ENCODE measurements at regions not wholly inside any gene's neighbourhood (a gene's known extent, or its start where the extent isn't known, plus 50 kb on each side); places are given as distances from the start of the nearest gene placed in this dataset.

- no peak overlapping the region for H3K27ac Mint-ChIP-seq
- intact Hi-C loops (cut with DNase I, micrococcal nuclease) = no loop called here
Observed at GRCh38 chr6:130583268-130583667, 217.5 kb downstream of the TMEM200A start.

GRCh38 chr6:130585587-130585986 lies 219.8 kb downstream of the TMEM200A start:
- ChIA-PET CTCF (no interaction called here), POLR2A (interaction anchor here (1.4 kb wide), 1 partner anchor 10 kb away, joined by 5 read pairs; no protein-coding TSS in a partner anchor)
- H3K9me3 Mint-ChIP-seq = no peaks in the 10 kb centered on the region
- peak overlapping the region; percentile 38 for H3K4me3 Mint-ChIP-seq
- H3K27ac Mint-ChIP-seq = no peak overlapping the region
- peaks cover 23% of the 10 kb centered on the region for H3K4me1 Mint-ChIP-seq (ENCODE audit: low read depth)
- H3K27me3 ChIP-seq (ENCODE audit: control insufficient read depth in 1 of 2, insufficient read depth in 2 of 2, low read length in 2 of 2) = no peaks in the 10 kb centered on the region
- no peak overlapping the region for H3K27ac ChIP-seq (ENCODE audit: low read depth in 1 of 2, low read length in 2 of 2)
- no peaks in the 10 kb centered on the region for H3K36me3 Mint-ChIP-seq (ENCODE audit: low read depth)
- no peak for TF ChIP-seq CTCF (IDR thresholded peaks at IDR 0.05)
- DNase-seq (no peak), ATAC-seq (ENCODE audit: poor library complexity) (no peak)
- H3K9me3 ChIP-seq (ENCODE audit: control insufficient read depth in 1 of 2, insufficient read depth in 1 of 2, low read length in 2 of 2) = peaks cover 0 to 3% of the 10 kb centered on the region in 2 experiments
- no peaks in the 10 kb centered on the region for H3K4me1 ChIP-seq (ENCODE audit: insufficient read depth, low read length)
- H3K4me3 ChIP-seq (ENCODE audit: low read length) = no peak overlapping the region
- no peaks in the 10 kb centered on the region for H3K36me3 ChIP-seq (ENCODE audit: insufficient read depth, low read length)
- no peaks in the 10 kb centered on the region for H3K27me3 Mint-ChIP-seq
- intact Hi-C loops (cut with DNase I, micrococcal nuclease) = no loop called here

More at GRCh38 chr6:130583268-130583667, 217.5 kb downstream of the TMEM200A start:
- Mint-ChIP-seq H3K36me3 (ENCODE audit: low read depth) (no peaks in the 10 kb centered on the region), H3K27me3 (no peaks in the 10 kb centered on the region), H3K9me3 (no peaks in the 10 kb centered on the region), H3K4me3 (no peak overlapping the region), H3K4me1 (ENCODE audit: low read depth) (peaks cover 30% of the 10 kb centered on the region)
- H3K4me1 ChIP-seq (ENCODE audit: insufficient read depth, low read length) = no peaks in the 10 kb centered on the region
- H3K9me3 ChIP-seq (ENCODE audit: control insufficient read depth in 1 of 2, insufficient read depth in 1 of 2, low read length in 2 of 2) = peaks cover 0 to 3% of the 10 kb centered on the region in 2 experiments
- H3K36me3 ChIP-seq (ENCODE audit: insufficient read depth, low read length) = no peaks in the 10 kb centered on the region
- no peak for DNase-seq
- H3K27me3 ChIP-seq (ENCODE audit: control insufficient read depth in 1 of 2, insufficient read depth in 2 of 2, low read length in 2 of 2) = no peaks in the 10 kb centered on the region
- ChIA-PET POLR2A (no interaction called here), CTCF (no interaction called here)
- ATAC-seq (ENCODE audit: poor library complexity) = no peak
- TF ChIP-seq CTCF (IDR thresholded peaks at IDR 0.05) = no peak
- no peak overlapping the region for H3K4me3 ChIP-seq (ENCODE audit: low read length)
- no peak overlapping the region for H3K27ac ChIP-seq (ENCODE audit: low read depth in 1 of 2, low read length in 2 of 2)

- H3K4me1 ChIP-seq (ENCODE audit: insufficient read depth, low read length) = no peaks in the 10 kb centered on the region
- intact Hi-C loops (cut with DNase I, micrococcal nuclease) = no loop called here
- no peak for TF ChIP-seq CTCF (IDR thresholded peaks at IDR 0.05)
- no peak overlapping the region for H3K4me3 ChIP-seq (ENCODE audit: low read length)
- Mint-ChIP-seq H3K9me3 (peaks cover 5% of the 10 kb centered on the region), H3K27ac (no peak overlapping the region), H3K27me3 (no peaks in the 10 kb centered on the region), H3K36me3 (ENCODE audit: low read depth) (no peaks in the 10 kb centered on the region), H3K4me3 (no peak overlapping the region), H3K4me1 (ENCODE audit: low read depth) (peaks cover 23% of the 10 kb centered on the region)
- POLR2A ChIA-PET = interaction anchor here (1.2 kb wide), 1 partner anchor 11 kb away, joined by 3 read pairs; no protein-coding TSS in a partner anchor
- H3K36me3 ChIP-seq (ENCODE audit: insufficient read depth, low read length) = no peaks in the 10 kb centered on the region
- no peaks in the 10 kb centered on the region for H3K27me3 ChIP-seq (ENCODE audit: control insufficient read depth in 1 of 2, insufficient read depth in 2 of 2, low read length in 2 of 2)
- DNase-seq (no peak), ATAC-seq (ENCODE audit: poor library complexity) (no peak)
- CTCF ChIA-PET = interaction anchor here (1.5 kb wide), 1 partner anchor 60 kb away, joined by 3 read pairs; no protein-coding TSS in a partner anchor
- H3K27ac ChIP-seq (ENCODE audit: low read depth in 1 of 2, low read length in 2 of 2) = no peak overlapping the region
- H3K9me3 ChIP-seq (ENCODE audit: control insufficient read depth in 1 of 2, insufficient read depth in 1 of 2, low read length in 2 of 2) = peaks cover 3 to 6% of the 10 kb centered on the region in 2 experiments
Observed at GRCh38 chr6:130587778-130588520, 222.1 kb downstream of the TMEM200A start.

All from CD4-positive, alpha-beta T cell (primary cell).